ENCODE measurements at regions not wholly inside any gene's neighbourhood (a gene's known extent, or its start where the extent isn't known, plus 50 kb on each side); places are given as distances from the start of the nearest gene placed in this dataset.

GRCh38 chr5:68028131-68028727 is 187.3 kb upstream of the PIK3R1 start:
- no peaks in the 10 kb centered on the region for H4K20me1 ChIP-seq (ENCODE audit: insufficient read depth)
- no peaks in the 10 kb centered on the region for H3K4me1 ChIP-seq (replicated peaks; ENCODE audit: insufficient read depth)
- ChIA-PET CTCF (no interaction called here), POLR2A (ENCODE audit: unreplicated experiment) (no interaction called here)
- TF ChIP-seq EZH2 (IDR thresholded peaks at IDR 0.05; ENCODE audit: low read depth) (no peak), CTCF (conservative IDR thresholded peaks at IDR 0.05) (no peak)
- no peak overlapping the region for H3K4me3 ChIP-seq
- no peaks in the 10 kb centered on the region for H3F3A ChIP-seq (ENCODE audit: insufficient read depth, low read depth)
- no peak overlapping the region for H3K4me2 ChIP-seq
- no peak overlapping the region for H2AFZ ChIP-seq
- no peaks in the 10 kb centered on the region for H3K79me2 ChIP-seq (ENCODE audit: low read depth)
- H3K9me3 ChIP-seq (ENCODE audit: insufficient read depth, low read depth): no peaks in the 10 kb centered on the region
- no peaks in the 10 kb centered on the region for H3K27me3 ChIP-seq (ENCODE audit: insufficient read depth, low read depth)
- H3K27ac ChIP-seq: no peak overlapping the region
- BruUV-seq (replicated peaks): no TSS peak
- DNase-seq: no peak
- no peaks in the 10 kb centered on the region for H3K36me3 ChIP-seq (ENCODE audit: low read depth)
- intact Hi-C loops (cut with micrococcal nuclease; ENCODE audit: unreplicated experiment): no loop called here
- H3K9me2 ChIP-seq (ENCODE audit: insufficient read depth): no peaks in the 10 kb centered on the region

- H3K4me1 ChIP-seq (replicated peaks; ENCODE audit: insufficient read depth): no peaks in the 10 kb centered on the region
- H3K4me2 ChIP-seq: no peak overlapping the region
- H3K36me3 ChIP-seq (ENCODE audit: low read depth): no peaks in the 10 kb centered on the region
- intact Hi-C loops (cut with micrococcal nuclease; ENCODE audit: unreplicated experiment): no loop called here
- no peaks in the 10 kb centered on the region for H4K20me1 ChIP-seq (ENCODE audit: insufficient read depth)
- no peaks in the 10 kb centered on the region for H3K9me2 ChIP-seq (ENCODE audit: insufficient read depth)
- no peak overlapping the region for H2AFZ ChIP-seq
- no peak for DNase-seq
- ChIA-PET POLR2A (ENCODE audit: unreplicated experiment) (interaction anchor here (0.7 kb wide), 1 partner anchor 785 kb away, joined by 3 read pairs; no protein-coding TSS in a partner anchor), CTCF (no interaction called here)
- H3K27ac ChIP-seq: no peak overlapping the region
- H3F3A ChIP-seq (ENCODE audit: insufficient read depth, low read depth): no peaks in the 10 kb centered on the region
- no peaks in the 10 kb centered on the region for H3K27me3 ChIP-seq (ENCODE audit: insufficient read depth, low read depth)
- BruUV-seq (replicated peaks): no TSS peak
- no peaks in the 10 kb centered on the region for H3K79me2 ChIP-seq (ENCODE audit: low read depth)
- no peak for TF ChIP-seq CTCF (conservative IDR thresholded peaks at IDR 0.05)
- no peak for TF ChIP-seq EZH2 (IDR thresholded peaks at IDR 0.05; ENCODE audit: low read depth)
- no peaks in the 10 kb centered on the region for H3K9me3 ChIP-seq (ENCODE audit: insufficient read depth, low read depth)
- H3K4me3 ChIP-seq: no peak overlapping the region
These were observed 188.0 kb upstream of the PIK3R1 start for GRCh38 chr5:68027519-68027918.

- no peak for DNase-seq
- Histone ChIP-seq H3K79me2 (ENCODE audit: low read depth) (no peaks in the 10 kb centered on the region), H3K4me1 (replicated peaks; ENCODE audit: insufficient read depth) (no peaks in the 10 kb centered on the region), H3K9me3 (ENCODE audit: insufficient read depth, low read depth) (no peaks in the 10 kb centered on the region), H4K20me1 (ENCODE audit: insufficient read depth) (no peaks in the 10 kb centered on the region), H3K4me2 (no peak overlapping the region), H3F3A (ENCODE audit: insufficient read depth, low read depth) (no peaks in the 10 kb centered on the region), H3K9me2 (ENCODE audit: insufficient read depth) (no peaks in the 10 kb centered on the region), H3K4me3 (no peak overlapping the region), H3K36me3 (ENCODE audit: low read depth) (no peaks in the 10 kb centered on the region), H2AFZ (no peak overlapping the region), H3K27me3 (ENCODE audit: insufficient read depth, low read depth) (no peaks in the 10 kb centered on the region), H3K27ac (no peak overlapping the region)
- ChIA-PET POLR2A (ENCODE audit: unreplicated experiment) (no interaction called here), CTCF (no interaction called here)
- BruUV-seq (replicated peaks): no TSS peak
- TF ChIP-seq EZH2 (IDR thresholded peaks at IDR 0.05; ENCODE audit: low read depth): no peak
- no peak for TF ChIP-seq CTCF (conservative IDR thresholded peaks at IDR 0.05)
- intact Hi-C loops (cut with micrococcal nuclease; ENCODE audit: unreplicated experiment): no loop called here
These were observed 189.3 kb upstream of the PIK3R1 start for GRCh38 chr5:68026092-68026885.
